PC-9 (cell line): ENCODE measurements at regions not wholly inside any gene's neighbourhood (a gene's known extent, or its start where the extent isn't known, plus 50 kb on each side); places are given as distances from the start of the nearest gene placed in this dataset.

ENCODE experiments used
- CTCF ChIP-seq: fragments of 200-600 bp; sonication (generic); conservative IDR thresholded peaks from 2 replicates; pipeline ENCODE4 v1.6.1; 2017; ENCODE audit warnings: mixed run types, antibody characterized with exemption, mild to moderate bottlenecking, moderate library complexity
- EZH2 ChIP-seq: fragments of 200-600 bp; sonication (generic); IDR thresholded peaks from 2 replicates; pipeline ENCODE4 v1.8.0; 2017; ENCODE audit warnings: antibody characterized with exemption, low read depth

GRCh38 chr13:106056851-106057250, 478.6 kb downstream of the EFNB2 start:
- TF ChIP-seq EZH2 (no peak), CTCF (no peak)
